ENCODE measurements at regions not wholly inside any gene's neighbourhood (a gene's known extent, or its start where the extent isn't known, plus 50 kb on each side); places are given as distances from the start of the nearest gene placed in this dataset.

- H3F3A ChIP-seq (ENCODE audit: insufficient read depth, low read length): no peaks in the 10 kb centered on the region
- H3K4me1 ChIP-seq (ENCODE audit: insufficient read depth, low read length, severe bottlenecking): no peaks in the 10 kb centered on the region
- H3K36me3 ChIP-seq (ENCODE audit: insufficient read depth, low read length): no peaks in the 10 kb centered on the region
- no peak overlapping the region for H3K4me3 ChIP-seq (ENCODE audit: low read depth, low read length, poor library complexity, severe bottlenecking)
- H3K27me3 ChIP-seq (ENCODE audit: insufficient read depth, low read length): no peaks in the 10 kb centered on the region
- TF ChIP-seq, protein P1, sequence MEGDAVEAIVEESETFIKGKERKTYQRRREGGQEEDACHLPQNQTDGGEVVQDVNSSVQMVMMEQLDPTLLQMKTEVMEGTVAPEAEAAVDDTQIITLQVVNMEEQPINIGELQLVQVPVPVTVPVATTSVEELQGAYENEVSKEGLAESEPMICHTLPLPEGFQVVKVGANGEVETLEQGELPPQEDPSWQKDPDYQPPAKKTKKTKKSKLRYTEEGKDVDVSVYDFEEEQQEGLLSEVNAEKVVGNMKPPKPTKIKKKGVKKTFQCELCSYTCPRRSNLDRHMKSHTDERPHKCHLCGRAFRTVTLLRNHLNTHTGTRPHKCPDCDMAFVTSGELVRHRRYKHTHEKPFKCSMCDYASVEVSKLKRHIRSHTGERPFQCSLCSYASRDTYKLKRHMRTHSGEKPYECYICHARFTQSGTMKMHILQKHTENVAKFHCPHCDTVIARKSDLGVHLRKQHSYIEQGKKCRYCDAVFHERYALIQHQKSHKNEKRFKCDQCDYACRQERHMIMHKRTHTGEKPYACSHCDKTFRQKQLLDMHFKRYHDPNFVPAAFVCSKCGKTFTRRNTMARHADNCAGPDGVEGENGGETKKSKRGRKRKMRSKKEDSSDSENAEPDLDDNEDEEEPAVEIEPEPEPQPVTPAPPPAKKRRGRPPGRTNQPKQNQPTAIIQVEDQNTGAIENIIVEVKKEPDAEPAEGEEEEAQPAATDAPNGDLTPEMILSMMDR (IDR thresholded peaks at IDR 0.05; ENCODE audit: low read length): peak; percentile 66; the same call in 1 of the 2 replicates
- TF ChIP-seq EZH2 (IDR thresholded peaks at IDR 0.05; ENCODE audit: borderline replicate concordance, low read length): no peak
- no peak overlapping the region for H3K27ac ChIP-seq (ENCODE audit: low read depth, low read length, poor library complexity, severe bottlenecking)
- no peaks in the 10 kb centered on the region for H3K9me2 ChIP-seq (ENCODE audit: low read depth, low read length)
- no peaks in the 10 kb centered on the region for H3K79me2 ChIP-seq (ENCODE audit: insufficient read depth, low read length)
- H3K9me3 ChIP-seq (ENCODE audit: low read length): no peaks in the 10 kb centered on the region
- H3K9ac ChIP-seq (ENCODE audit: low read length): no peak overlapping the region
- H3K4me2 ChIP-seq (ENCODE audit: low read length): no peak overlapping the region
- no peak overlapping the region for H2AFZ ChIP-seq (ENCODE audit: low read length)
- no peaks in the 10 kb centered on the region for H4K20me1 ChIP-seq (ENCODE audit: insufficient read depth, low read length)
Measured at GRCh38 chr3:163785693-163786092, 1292.6 kb downstream of the SI start.

GRCh38 chr3:163779396-163780344 is 1298.6 kb downstream of the SI start:
- Histone ChIP-seq H3K9me3 (ENCODE audit: low read length) (no peaks in the 10 kb centered on the region), H3K9me2 (ENCODE audit: low read depth, low read length) (no peaks in the 10 kb centered on the region), H4K20me1 (ENCODE audit: insufficient read depth, low read length) (no peaks in the 10 kb centered on the region), H3K4me1 (ENCODE audit: insufficient read depth, low read length, severe bottlenecking) (no peaks in the 10 kb centered on the region), H3F3A (ENCODE audit: insufficient read depth, low read length) (no peaks in the 10 kb centered on the region), H3K27ac (ENCODE audit: low read depth, low read length, poor library complexity, severe bottlenecking) (no peak overlapping the region), H3K36me3 (ENCODE audit: insufficient read depth, low read length) (no peaks in the 10 kb centered on the region), H2AFZ (ENCODE audit: low read length) (no peak overlapping the region), H3K4me3 (ENCODE audit: low read depth, low read length, poor library complexity, severe bottlenecking) (no peak overlapping the region), H3K9ac (ENCODE audit: low read length) (no peak overlapping the region), H3K27me3 (ENCODE audit: insufficient read depth, low read length) (no peaks in the 10 kb centered on the region), H3K79me2 (ENCODE audit: insufficient read depth, low read length) (no peaks in the 10 kb centered on the region), H3K4me2 (ENCODE audit: low read length) (no peak overlapping the region)
- TF ChIP-seq, protein P1 (IDR thresholded peaks at IDR 0.05; ENCODE audit: low read length): peak; percentile 57
- no peak for TF ChIP-seq EZH2 (IDR thresholded peaks at IDR 0.05; ENCODE audit: borderline replicate concordance, low read length)

DNA sequence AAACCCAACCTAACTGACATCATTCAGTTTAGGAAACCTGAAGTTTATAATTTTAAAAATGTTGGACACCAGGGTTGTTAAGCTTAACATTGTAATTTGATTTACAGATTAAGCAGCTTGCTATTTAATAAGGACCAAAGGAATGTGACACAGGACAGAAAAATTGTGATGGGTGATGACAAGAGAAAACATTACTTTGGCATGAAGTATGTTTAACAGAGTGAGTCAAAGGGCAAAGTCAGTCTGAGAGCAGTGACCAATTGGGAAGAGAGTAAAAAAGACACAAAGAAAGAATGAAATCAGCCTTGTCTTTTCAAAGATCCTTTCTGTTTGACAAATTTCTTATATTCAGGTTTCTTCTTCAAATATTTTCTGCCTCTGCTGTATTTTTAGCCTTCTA is 1301.6 kb downstream of the SI start:
- Histone ChIP-seq H3K27me3 (ENCODE audit: insufficient read depth, low read length) (no peaks in the 10 kb centered on the region), H2AFZ (ENCODE audit: low read length) (no peak overlapping the region), H3K9me3 (ENCODE audit: low read length) (no peaks in the 10 kb centered on the region), H3K79me2 (ENCODE audit: insufficient read depth, low read length) (no peaks in the 10 kb centered on the region), H3K9ac (ENCODE audit: low read length) (no peak overlapping the region), H3K36me3 (ENCODE audit: insufficient read depth, low read length) (no peaks in the 10 kb centered on the region), H3K9me2 (ENCODE audit: low read depth, low read length) (no peaks in the 10 kb centered on the region), H3K4me1 (ENCODE audit: insufficient read depth, low read length, severe bottlenecking) (no peaks in the 10 kb centered on the region), H3K27ac (ENCODE audit: low read depth, low read length, poor library complexity, severe bottlenecking) (no peak overlapping the region), H4K20me1 (ENCODE audit: insufficient read depth, low read length) (no peaks in the 10 kb centered on the region), H3F3A (ENCODE audit: insufficient read depth, low read length) (no peaks in the 10 kb centered on the region), H3K4me2 (ENCODE audit: low read length) (no peak overlapping the region), H3K4me3 (ENCODE audit: low read depth, low read length, poor library complexity, severe bottlenecking) (no peak overlapping the region)
- TF ChIP-seq, protein P1 (IDR thresholded peaks at IDR 0.05; ENCODE audit: low read length): no peak
- TF ChIP-seq EZH2 (IDR thresholded peaks at IDR 0.05; ENCODE audit: borderline replicate concordance, low read length): no peak
